BLaER1 treated with 17β-estradiol and CSF1 and Interleukin-3, amounts not matched to agents 10 nM and 100 nM (cell line): ENCODE measurements at regions not wholly inside any gene's neighbourhood (a gene's known extent, or its start where the extent isn't known, plus 50 kb on each side); places are given as distances from the start of the nearest gene placed in this dataset.

Experiments
- H3K27ac ChIP-seq, 11 experiments: shearing (Covaris generic); formaldehyde crosslinking; 2 replicates each; pipeline ENCODE4 v1.8.1; 2022
- H3K27me3 ChIP-seq, 11 experiments: shearing (Covaris generic); formaldehyde crosslinking; 2 replicates each; pipeline ENCODE4 v1.8.1; 2022
- H3K36me3 ChIP-seq, 11 experiments: shearing (Covaris generic); formaldehyde crosslinking; 2 replicates each; pipeline ENCODE4 v1.8.1; 2022
- H3K4me1 ChIP-seq, 10 experiments: shearing (Covaris generic); formaldehyde crosslinking; 2 replicates each; pipeline ENCODE4 v1.8.1; 2022
- H3K4me2 ChIP-seq, 11 experiments: shearing (Covaris generic); formaldehyde crosslinking; 2 replicates each; pipeline ENCODE4 v1.8.1; 2022
- H3K4me3 ChIP-seq, 10 experiments: shearing (Covaris generic); formaldehyde crosslinking; 2 replicates each; pipeline ENCODE4 v1.8.1; 2022
- H3K9ac ChIP-seq, 11 experiments: shearing (Covaris generic); formaldehyde crosslinking; 2 replicates each; pipeline ENCODE4 v1.8.1; 2022
- H3K9me3 ChIP-seq, 11 experiments: shearing (Covaris generic); formaldehyde crosslinking; replicated peaks in 1 of 11; 2 replicates each; pipeline ENCODE4 v1.8.1; 2022
- H4K20me1 ChIP-seq, 11 experiments: shearing (Covaris generic); formaldehyde crosslinking; 2 replicates each; pipeline ENCODE4 v1.8.1; 2022
- Cebpa-rat ChIP-seq, 11 experiments: shearing (Covaris generic); IDR thresholded peaks; 2 replicates each; pipeline ENCODE4 v1.8.1; 2022

GRCh38 chr4:124037236-124037635 lies 640.6 kb downstream of the SPRY1 start:
- H3K4me3 ChIP-seq = no peak overlapping the region
- TF ChIP-seq Cebpa-rat (IDR thresholded peaks at IDR 0.05) = no peak
- no peak overlapping the region for H3K27ac ChIP-seq
- peaks cover 0 to 6% (median 0%) of the 10 kb centered on the region in 10 experiments; a peak in 2 of 20 replicates for H3K4me1 ChIP-seq
- H3K27me3 ChIP-seq = no peaks in the 10 kb centered on the region
- no peak overlapping the region for H3K4me2 ChIP-seq
- no peaks in the 10 kb centered on the region for H4K20me1 ChIP-seq
- no peaks in the 10 kb centered on the region for H3K36me3 ChIP-seq
- H3K9ac ChIP-seq = no peak overlapping the region
- H3K9me3 ChIP-seq = no peaks in the 10 kb centered on the region

GRCh38 chr4:124044330-124044729 lies 647.7 kb downstream of the SPRY1 start:
- H3K9ac ChIP-seq = no peak overlapping the region
- H3K4me2 ChIP-seq = no peak overlapping the region
- H3K4me3 ChIP-seq = no peak overlapping the region
- no peak for TF ChIP-seq Cebpa-rat (IDR thresholded peaks at IDR 0.05)
- no peak overlapping the region for H3K27ac ChIP-seq
- H3K4me1 ChIP-seq = peaks cover 0 to 8% (median 2%) of the 10 kb centered on the region in 10 experiments; a peak in 2 of 20 replicates
- H3K36me3 ChIP-seq = no peaks in the 10 kb centered on the region
- 0 out of 22 replicates have a peak, but pooled peaks cover 0 to 4% (median 0%) of the 10 kb centered on the region in 11 experiments for H3K9me3 ChIP-seq
- no peaks in the 10 kb centered on the region for H3K27me3 ChIP-seq
- H4K20me1 ChIP-seq = no peaks in the 10 kb centered on the region

GRCh38 chr4:124044867-124045266 lies 648.3 kb downstream of the SPRY1 start:
- 0 out of 22 replicates have a peak, but pooled peaks cover 0 to 4% (median 0%) of the 10 kb centered on the region in 11 experiments for H3K9me3 ChIP-seq
- H3K27me3 ChIP-seq = no peaks in the 10 kb centered on the region
- H3K36me3 ChIP-seq = no peaks in the 10 kb centered on the region
- H3K9ac ChIP-seq = no peak overlapping the region
- H3K4me1 ChIP-seq = peaks cover 0 to 8% (median 2%) of the 10 kb centered on the region in 10 experiments; a peak in 2 of 20 replicates
- no peak overlapping the region for H3K27ac ChIP-seq
- no peak overlapping the region for H3K4me3 ChIP-seq
- H4K20me1 ChIP-seq = no peaks in the 10 kb centered on the region
- no peak for TF ChIP-seq Cebpa-rat (IDR thresholded peaks at IDR 0.05)
- H3K4me2 ChIP-seq = peak overlapping the region in 3 of 11 experiments; percentile 10 to 33 (median 33); a peak in 4 of 22 replicates

GRCh38 chr4:124046190-124046589 lies 649.6 kb downstream of the SPRY1 start:
- no peak overlapping the region for H3K27ac ChIP-seq
- no peaks in the 10 kb centered on the region for H3K27me3 ChIP-seq
- H3K4me3 ChIP-seq = no peak overlapping the region
- 0 out of 22 replicates have a peak, but pooled peaks cover 0 to 4% (median 0%) of the 10 kb centered on the region in 11 experiments for H3K9me3 ChIP-seq
- TF ChIP-seq Cebpa-rat (IDR thresholded peaks at IDR 0.05) = no peak
- peaks cover 0 to 8% (median 2%) of the 10 kb centered on the region in 10 experiments; a peak in 2 of 20 replicates for H3K4me1 ChIP-seq
- no peak overlapping the region for H3K9ac ChIP-seq
- H3K4me2 ChIP-seq = no peak overlapping the region
- no peaks in the 10 kb centered on the region for H3K36me3 ChIP-seq
- no peaks in the 10 kb centered on the region for H4K20me1 ChIP-seq

- H3K4me3 ChIP-seq = no peak overlapping the region
- no peak overlapping the region for H3K9ac ChIP-seq
- H3K9me3 ChIP-seq = peaks cover 0 to 6% (median 0%) of the 10 kb centered on the region in 11 experiments; a peak in 1 of 22 replicates
- TF ChIP-seq Cebpa-rat (IDR thresholded peaks at IDR 0.05) = no peak
- H4K20me1 ChIP-seq = no peaks in the 10 kb centered on the region
- no peak overlapping the region for H3K27ac ChIP-seq
- H3K36me3 ChIP-seq = no peaks in the 10 kb centered on the region
- no peak overlapping the region for H3K4me2 ChIP-seq
- H3K27me3 ChIP-seq = no peaks in the 10 kb centered on the region
- no peaks in the 10 kb centered on the region for H3K4me1 ChIP-seq
These were observed 657.4 kb downstream of the SPRY1 start for GRCh38 chr4:124053872-124054538.

GRCh38 chr4:124055336-124055735 lies 657.2 kb downstream of the ANKRD50 start:
- H3K36me3 ChIP-seq = no peaks in the 10 kb centered on the region
- peaks cover 3 to 11% (median 8%) of the 10 kb centered on the region in 10 experiments for H3K4me1 ChIP-seq
- H3K9ac ChIP-seq = no peak overlapping the region
- H3K9me3 ChIP-seq = peaks cover 0 to 6% (median 0%) of the 10 kb centered on the region in 11 experiments; a peak in 1 of 22 replicates
- no peak overlapping the region for H3K27ac ChIP-seq
- no peak overlapping the region for H3K4me2 ChIP-seq
- no peaks in the 10 kb centered on the region for H4K20me1 ChIP-seq
- no peaks in the 10 kb centered on the region for H3K27me3 ChIP-seq
- no peak overlapping the region for H3K4me3 ChIP-seq
- TF ChIP-seq Cebpa-rat (IDR thresholded peaks at IDR 0.05) = no peak

GRCh38 chr4:124055896-124056295 lies 656.6 kb downstream of the ANKRD50 start:
- H3K9ac ChIP-seq = no peak overlapping the region
- no peak overlapping the region for H3K4me3 ChIP-seq
- peaks cover 9 to 17% (median 13%) of the 10 kb centered on the region in 10 experiments for H3K4me1 ChIP-seq
- no peak overlapping the region for H3K4me2 ChIP-seq
- TF ChIP-seq Cebpa-rat (IDR thresholded peaks at IDR 0.05) = no peak
- no peaks in the 10 kb centered on the region for H4K20me1 ChIP-seq
- H3K27ac ChIP-seq = no peak overlapping the region
- peaks cover 0 to 6% (median 0%) of the 10 kb centered on the region in 11 experiments; a peak in 1 of 22 replicates for H3K9me3 ChIP-seq
- no peaks in the 10 kb centered on the region for H3K36me3 ChIP-seq
- H3K27me3 ChIP-seq = no peaks in the 10 kb centered on the region

GRCh38 chr4:124060261-124060918 lies 652.1 kb downstream of the ANKRD50 start:
- no peaks in the 10 kb centered on the region for H3K27me3 ChIP-seq
- peaks cover 0 to 6% (median 0%) of the 10 kb centered on the region in 11 experiments; a peak in 1 of 22 replicates for H3K9me3 ChIP-seq
- TF ChIP-seq Cebpa-rat (IDR thresholded peaks at IDR 0.05) = no peak
- H3K4me1 ChIP-seq = peaks cover 14 to 33% (median 23%) of the 10 kb centered on the region in 10 experiments
- H3K4me3 ChIP-seq = peak overlapping the region in 2 of 10 experiments; percentile 6 to 15; a peak in 2 of 20 replicates
- no peaks in the 10 kb centered on the region for H3K36me3 ChIP-seq
- peak overlapping the region in 8 of 11 experiments; percentile 29 to 57 (median 44); a peak in 15 of 22 replicates for H3K27ac ChIP-seq
- H3K4me2 ChIP-seq = peak overlapping the region; percentile 59 to 78 (median 67)
- H4K20me1 ChIP-seq = no peaks in the 10 kb centered on the region
- H3K9ac ChIP-seq = peak overlapping the region in 4 of 11 experiments; percentile 0 to 37 (median 22); a peak in 3 of 22 replicates

- peaks cover 0 to 6% (median 0%) of the 10 kb centered on the region in 11 experiments; a peak in 1 of 22 replicates for H3K9me3 ChIP-seq
- H4K20me1 ChIP-seq = no peaks in the 10 kb centered on the region
- TF ChIP-seq Cebpa-rat (IDR thresholded peaks at IDR 0.05) = no peak
- H3K27me3 ChIP-seq = no peaks in the 10 kb centered on the region
- H3K36me3 ChIP-seq = no peaks in the 10 kb centered on the region
- H3K4me2 ChIP-seq = peak overlapping the region in 10 of 11 experiments; percentile 50 to 78 (median 66); a peak in 18 of 22 replicates
- no peak overlapping the region for H3K9ac ChIP-seq
- H3K4me3 ChIP-seq = no peak overlapping the region
- peaks cover 14 to 34% (median 23%) of the 10 kb centered on the region in 10 experiments for H3K4me1 ChIP-seq
- peak overlapping the region in 5 of 11 experiments; percentile 28 to 52 (median 50); a peak in 4 of 22 replicates for H3K27ac ChIP-seq
These were observed 651.1 kb downstream of the ANKRD50 start for GRCh38 chr4:124061413-124061812.
